MCF 10A (cell line): ENCODE measurements at regions not wholly inside any gene's neighbourhood (a gene's known extent, or its start where the extent isn't known, plus 50 kb on each side); places are given as distances from the start of the nearest gene placed in this dataset.

Experiments
- BruUV-seq: library from RNA; stranded (reverse); fragments of 400-500 nt; replicated peaks from 2 replicates; lab custom pipeline; 2021; lab: Mats Ljungman, UMichigan
- CTCF ChIA-PET: fragments of 300-600 bp; sonication (Branson Sonifier 250); formaldehyde crosslinking; extraction: SDS; loops from one replicate; lab custom pipeline; 2021; ENCODE audit warnings: antibody characterized with exemption, inconsistent platforms; lab: Yijun Ruan, JAX
- POLR2A ChIA-PET: fragments of 300-600, 350-650 bp; sonication (Branson Sonifier 250); formaldehyde crosslinking; extraction: SDS; loops from one replicate; lab custom pipeline; 2020; ENCODE audit warnings: antibody characterized with exemption, inconsistent platforms; lab: Yijun Ruan, JAX
- DNase-seq: peaks from one replicate; pipeline ENCODE4 v3.0.0-alpha.2; 2018; ENCODE audit not compliant: unreplicated experiment
- H3K27ac Mint-ChIP-seq: one replicate; pipeline ENCODE4 v1.8.0; 2022; ENCODE audit warnings: mild to moderate bottlenecking, low read depth, mixed read lengths; ENCODE audit not compliant: unreplicated experiment
- H3K27me3 Mint-ChIP-seq: one replicate; pipeline ENCODE4 v1.8.0; 2022; ENCODE audit warnings: mixed read lengths; ENCODE audit not compliant: insufficient read depth, unreplicated experiment
- H3K36me3 Mint-ChIP-seq: one replicate; pipeline ENCODE4 v1.8.0; 2022; ENCODE audit warnings: mild to moderate bottlenecking, moderate library complexity, mixed read lengths; ENCODE audit not compliant: insufficient read depth, unreplicated experiment
- H3K4me1 Mint-ChIP-seq: one replicate; pipeline ENCODE4 v1.8.0; 2022; ENCODE audit warnings: mixed read lengths; ENCODE audit not compliant: insufficient read depth, unreplicated experiment
- H3K4me3 Mint-ChIP-seq: one replicate; pipeline ENCODE4 v1.8.0; 2022; ENCODE audit warnings: mild to moderate bottlenecking, moderate library complexity, mixed read lengths; ENCODE audit not compliant: unreplicated experiment
- H3K9me3 Mint-ChIP-seq: one replicate; pipeline ENCODE4 v1.8.0; 2022; ENCODE audit warnings: mixed read lengths; ENCODE audit not compliant: unreplicated experiment
- CTCF ChIP-seq: fragments of 200-600 bp; IDR thresholded peaks from one replicate; pipeline ENCODE4 v1.8.0; 2022; ENCODE audit warnings: antibody characterized with exemption, mild to moderate bottlenecking; ENCODE audit not compliant: unreplicated experiment
- intact Hi-C: fragments of 100-400 bp; cut with micrococcal nuclease; formaldehyde crosslinking; loops from 2 replicates; pipeline ENCODE4 v1.14.1; 2022

- H3K27me3 Mint-ChIP-seq, result peaks cover 11% of the 10 kb centered on the region
- CTCF ChIA-PET, result no interaction called here
- no TSS peak for BruUV-seq
- no peaks in the 10 kb centered on the region for H3K36me3 Mint-ChIP-seq
- intact Hi-C loops, result no loop called here
- H3K9me3 Mint-ChIP-seq, result peaks cover 15% of the 10 kb centered on the region
- POLR2A ChIA-PET, result no interaction called here
- no peak overlapping the region for H3K27ac Mint-ChIP-seq
- H3K4me3 Mint-ChIP-seq, result no peak overlapping the region
- TF ChIP-seq CTCF, result no peak
- DNase-seq, result no peak
- no peaks in the 10 kb centered on the region for H3K4me1 Mint-ChIP-seq
Measured at GRCh38 chr11:98130117-98130625, 890.6 kb upstream of the CNTN5 start.

- CTCF ChIA-PET, result no interaction called here
- BruUV-seq, result no TSS peak
- no peak for DNase-seq
- intact Hi-C loops, result no loop called here
- Mint-ChIP-seq H3K27ac (no peak overlapping the region), H3K4me3 (no peak overlapping the region), H3K4me1 (no peaks in the 10 kb centered on the region), H3K27me3 (no peaks in the 10 kb centered on the region), H3K36me3 (no peaks in the 10 kb centered on the region), H3K9me3 (no peaks in the 10 kb centered on the region)
- no peak for TF ChIP-seq CTCF
- POLR2A ChIA-PET, result no interaction called here
Measured at GRCh38 chr11:98136357-98136756, 884.4 kb upstream of the CNTN5 start.

GRCh38 chr11:98137437-98137836, 883.3 kb upstream of the CNTN5 start:
- no TSS peak for BruUV-seq
- CTCF ChIA-PET, result no interaction called here
- DNase-seq, result no peak

GRCh38 chr11:98143661-98144060, 877.1 kb upstream of the CNTN5 start:
- no peak for DNase-seq
- Mint-ChIP-seq H3K4me3 (no peak overlapping the region), H3K4me1 (no peaks in the 10 kb centered on the region), H3K9me3 (no peaks in the 10 kb centered on the region), H3K36me3 (no peaks in the 10 kb centered on the region), H3K27ac (no peak overlapping the region), H3K27me3 (peaks cover 11% of the 10 kb centered on the region)
- POLR2A ChIA-PET, result no interaction called here
- intact Hi-C loops, result no loop called here
- TF ChIP-seq CTCF, result no peak
- no TSS peak for BruUV-seq
- CTCF ChIA-PET, result no interaction called here

More at GRCh38 chr11:98137437-98137836, 883.3 kb upstream of the CNTN5 start:
- TF ChIP-seq CTCF, result no peak
- POLR2A ChIA-PET, result no interaction called here
- H3K36me3 Mint-ChIP-seq, result no peaks in the 10 kb centered on the region
- no peak overlapping the region for H3K27ac Mint-ChIP-seq
- no peaks in the 10 kb centered on the region for H3K4me1 Mint-ChIP-seq
- H3K4me3 Mint-ChIP-seq, result no peak overlapping the region
- intact Hi-C loops, result no loop called here
- H3K9me3 Mint-ChIP-seq, result no peaks in the 10 kb centered on the region
- peaks cover 4% of the 10 kb centered on the region for H3K27me3 Mint-ChIP-seq
